ENCODE measurements at regions not wholly inside any gene's neighbourhood (a gene's known extent, or its start where the extent isn't known, plus 50 kb on each side); places are given as distances from the start of the nearest gene placed in this dataset.
"Not testable (repeated sequence)": the region's sequence is repeated elsewhere in the genome, so short reads cannot be mapped to it uniquely, and the experiment has no call there.

- TF ChIP-seq CTCF (IDR thresholded peaks at IDR 0.05; ENCODE audit: low read depth, low read length, missing control alignments), result no peak
- no peak overlapping the region for H3K4me3 ChIP-seq (ENCODE audit: low read depth, low read length)
- no peak for DNase-seq (ENCODE audit: low read depth)
These were observed 109.7 kb upstream of the CCDC28A start for GRCh38 chr6:138663892-138664291.

GRCh38 chr6:138664745-138665144 lies 108.8 kb upstream of the CCDC28A start:
- H3K4me3 ChIP-seq (ENCODE audit: low read depth, low read length), result no peak overlapping the region
- TF ChIP-seq CTCF (IDR thresholded peaks at IDR 0.05; ENCODE audit: low read depth, low read length, missing control alignments), result no peak
- no peak for DNase-seq (ENCODE audit: low read depth)

GRCh38 chr6:138666636-138667035 lies 106.9 kb upstream of the CCDC28A start:
- H3K4me3 ChIP-seq (ENCODE audit: low read depth, low read length), result no peak overlapping the region
- TF ChIP-seq CTCF (IDR thresholded peaks at IDR 0.05; ENCODE audit: low read depth, low read length, missing control alignments), result no peak
- DNase-seq (ENCODE audit: low read depth), result no peak

- H3K4me3 ChIP-seq (ENCODE audit: low read depth, low read length), result no peak overlapping the region
- no peak for TF ChIP-seq CTCF (IDR thresholded peaks at IDR 0.05; ENCODE audit: low read depth, low read length, missing control alignments)
These were observed 106.2 kb upstream of the CCDC28A start for GRCh38 chr6:138667408-138667807.

GRCh38 chr6:138671351-138671750 lies 102.2 kb upstream of the CCDC28A start:
- H3K4me3 ChIP-seq (ENCODE audit: low read depth, low read length), result no peak overlapping the region
- DNase-seq (ENCODE audit: low read depth), result no peak
- TF ChIP-seq CTCF (IDR thresholded peaks at IDR 0.05; ENCODE audit: low read depth, low read length, missing control alignments), result no peak

More at GRCh38 chr6:138667408-138667807, 106.2 kb upstream of the CCDC28A start:
- no peak for DNase-seq (ENCODE audit: low read depth)

- H3K4me3 ChIP-seq (ENCODE audit: low read depth, low read length), result no peak overlapping the region
- TF ChIP-seq CTCF (IDR thresholded peaks at IDR 0.05; ENCODE audit: low read depth, low read length, missing control alignments), result no peak
- no peak for DNase-seq (ENCODE audit: low read depth)
These were observed 100.1 kb upstream of the CCDC28A start for GRCh38 chr6:138673346-138674014.

- DNase-seq (ENCODE audit: low read depth); H3K4me3 ChIP-seq (ENCODE audit: low read depth, low read length): not testable (repeated sequence)
These were observed 99.1 kb upstream of the CCDC28A start for GRCh38 chr6:138674444-138674843.
